ENCODE measurements at regions not wholly inside any gene's neighbourhood (a gene's known extent, or its start where the extent isn't known, plus 50 kb on each side); places are given as distances from the start of the nearest gene placed in this dataset.

DNA sequence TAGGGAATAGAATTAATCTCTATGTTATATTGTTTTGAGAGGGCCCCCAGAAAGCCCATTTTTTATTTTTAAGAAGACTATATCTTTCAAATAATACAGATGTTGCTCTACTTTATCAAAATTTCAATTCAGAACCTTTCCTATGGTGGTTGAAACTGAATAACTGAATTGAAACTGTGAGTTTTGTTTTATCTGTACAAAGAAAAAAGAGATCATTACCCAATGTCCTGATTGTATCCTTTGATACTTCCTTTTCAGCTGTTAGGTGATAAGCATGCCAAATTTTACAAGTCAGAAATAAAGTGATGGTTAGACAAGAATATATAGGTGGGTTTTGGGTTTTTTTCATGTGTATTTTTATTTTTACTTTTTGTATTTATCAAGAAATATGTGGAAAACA, 1293.1 kb upstream of the USP15 start:
- no peak for TF ChIP-seq POLR2A (IDR thresholded peaks at IDR 0.05)
- TF ChIP-seq, protein P1, sequence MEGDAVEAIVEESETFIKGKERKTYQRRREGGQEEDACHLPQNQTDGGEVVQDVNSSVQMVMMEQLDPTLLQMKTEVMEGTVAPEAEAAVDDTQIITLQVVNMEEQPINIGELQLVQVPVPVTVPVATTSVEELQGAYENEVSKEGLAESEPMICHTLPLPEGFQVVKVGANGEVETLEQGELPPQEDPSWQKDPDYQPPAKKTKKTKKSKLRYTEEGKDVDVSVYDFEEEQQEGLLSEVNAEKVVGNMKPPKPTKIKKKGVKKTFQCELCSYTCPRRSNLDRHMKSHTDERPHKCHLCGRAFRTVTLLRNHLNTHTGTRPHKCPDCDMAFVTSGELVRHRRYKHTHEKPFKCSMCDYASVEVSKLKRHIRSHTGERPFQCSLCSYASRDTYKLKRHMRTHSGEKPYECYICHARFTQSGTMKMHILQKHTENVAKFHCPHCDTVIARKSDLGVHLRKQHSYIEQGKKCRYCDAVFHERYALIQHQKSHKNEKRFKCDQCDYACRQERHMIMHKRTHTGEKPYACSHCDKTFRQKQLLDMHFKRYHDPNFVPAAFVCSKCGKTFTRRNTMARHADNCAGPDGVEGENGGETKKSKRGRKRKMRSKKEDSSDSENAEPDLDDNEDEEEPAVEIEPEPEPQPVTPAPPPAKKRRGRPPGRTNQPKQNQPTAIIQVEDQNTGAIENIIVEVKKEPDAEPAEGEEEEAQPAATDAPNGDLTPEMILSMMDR (IDR thresholded peaks at IDR 0.05), result no peak
